GM10266 (cell line): ENCODE measurements at regions not wholly inside any gene's neighbourhood (a gene's known extent, or its start where the extent isn't known, plus 50 kb on each side); places are given as distances from the start of the nearest gene placed in this dataset.
"Not testable (repeated sequence)": the region's sequence is repeated elsewhere in the genome, so short reads cannot be mapped to it uniquely, and the experiment has no call there.

Source experiments
- DNase-seq: peaks from one replicate; pipeline ENCODE4 v3.0.0; 2012; ENCODE audit errors: extremely low spot score
- TF ChIP-seq, protein P1 (sequence below): IDR thresholded peaks from 2 replicates; pipeline ENCODE4 v1.5.1; 2012; ENCODE audit warnings: mild to moderate bottlenecking, low read depth; ENCODE audit not compliant: control insufficient read depth, insufficient read depth; ENCODE audit errors: missing control alignments

DNA sequence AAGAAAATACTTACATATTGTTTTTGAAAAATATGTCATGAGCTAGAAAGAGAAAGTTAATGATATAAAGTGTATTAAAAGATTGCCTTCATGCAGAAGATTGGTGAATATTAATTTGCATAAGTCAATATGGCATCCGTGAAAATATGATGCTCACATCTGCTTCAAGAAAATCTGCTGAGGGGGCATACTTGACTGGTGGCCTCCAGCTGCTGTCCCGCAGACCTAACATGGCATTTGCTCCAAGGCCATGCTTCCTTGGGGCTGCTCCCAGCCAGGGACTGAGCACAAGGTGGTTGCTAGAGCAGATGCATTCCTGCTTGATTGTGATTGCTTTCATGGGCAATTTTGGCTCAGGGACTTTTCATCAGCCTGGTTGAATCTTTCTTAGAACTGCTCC lies 133.8 kb downstream of the TTC6 start:
- DNase-seq = no peak
- TF ChIP-seq, protein P1, sequence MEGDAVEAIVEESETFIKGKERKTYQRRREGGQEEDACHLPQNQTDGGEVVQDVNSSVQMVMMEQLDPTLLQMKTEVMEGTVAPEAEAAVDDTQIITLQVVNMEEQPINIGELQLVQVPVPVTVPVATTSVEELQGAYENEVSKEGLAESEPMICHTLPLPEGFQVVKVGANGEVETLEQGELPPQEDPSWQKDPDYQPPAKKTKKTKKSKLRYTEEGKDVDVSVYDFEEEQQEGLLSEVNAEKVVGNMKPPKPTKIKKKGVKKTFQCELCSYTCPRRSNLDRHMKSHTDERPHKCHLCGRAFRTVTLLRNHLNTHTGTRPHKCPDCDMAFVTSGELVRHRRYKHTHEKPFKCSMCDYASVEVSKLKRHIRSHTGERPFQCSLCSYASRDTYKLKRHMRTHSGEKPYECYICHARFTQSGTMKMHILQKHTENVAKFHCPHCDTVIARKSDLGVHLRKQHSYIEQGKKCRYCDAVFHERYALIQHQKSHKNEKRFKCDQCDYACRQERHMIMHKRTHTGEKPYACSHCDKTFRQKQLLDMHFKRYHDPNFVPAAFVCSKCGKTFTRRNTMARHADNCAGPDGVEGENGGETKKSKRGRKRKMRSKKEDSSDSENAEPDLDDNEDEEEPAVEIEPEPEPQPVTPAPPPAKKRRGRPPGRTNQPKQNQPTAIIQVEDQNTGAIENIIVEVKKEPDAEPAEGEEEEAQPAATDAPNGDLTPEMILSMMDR = no peak

DNA sequence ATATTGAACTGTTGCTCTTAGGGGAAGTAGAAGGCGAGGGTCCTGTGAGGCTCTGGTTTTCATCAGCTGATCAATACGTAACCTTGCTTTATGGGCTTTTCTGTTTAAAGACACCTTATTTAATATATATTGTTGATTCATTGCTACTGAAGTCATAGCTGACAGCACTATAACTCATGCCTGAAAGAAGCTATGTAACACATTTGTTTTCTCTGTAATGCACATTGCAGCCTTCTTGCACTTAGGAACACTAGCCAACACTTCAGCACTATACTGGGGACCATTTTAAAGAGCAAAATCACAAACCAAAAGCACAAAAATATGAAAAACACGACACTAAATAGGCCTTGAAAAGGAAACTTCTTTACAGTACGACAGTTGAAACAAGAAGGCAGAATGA lies 135.7 kb downstream of the TTC6 start:
- TF ChIP-seq, protein P1 = no peak
- no peak for DNase-seq

DNA sequence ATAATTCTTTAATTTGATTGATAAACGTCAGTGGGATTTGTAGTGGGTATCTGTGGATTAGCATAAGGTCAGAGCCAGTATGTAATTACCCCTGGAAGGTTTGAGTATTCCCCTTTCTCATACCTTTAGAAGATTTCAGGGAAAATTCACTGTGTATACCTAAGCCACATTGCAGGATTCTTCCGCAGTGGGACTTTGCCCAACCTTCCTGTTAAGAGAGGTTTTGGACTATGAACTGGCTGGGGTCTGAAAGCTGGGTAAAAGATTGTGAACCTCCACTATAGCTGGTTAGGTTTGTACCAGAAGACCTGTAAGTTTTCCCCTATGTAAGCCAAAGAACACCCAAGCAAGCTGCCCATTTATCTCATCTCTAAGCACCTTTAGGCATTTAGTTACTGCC lies 150.2 kb downstream of the TTC6 start:
- DNase-seq = no peak
- TF ChIP-seq, protein P1 = no peak

DNA sequence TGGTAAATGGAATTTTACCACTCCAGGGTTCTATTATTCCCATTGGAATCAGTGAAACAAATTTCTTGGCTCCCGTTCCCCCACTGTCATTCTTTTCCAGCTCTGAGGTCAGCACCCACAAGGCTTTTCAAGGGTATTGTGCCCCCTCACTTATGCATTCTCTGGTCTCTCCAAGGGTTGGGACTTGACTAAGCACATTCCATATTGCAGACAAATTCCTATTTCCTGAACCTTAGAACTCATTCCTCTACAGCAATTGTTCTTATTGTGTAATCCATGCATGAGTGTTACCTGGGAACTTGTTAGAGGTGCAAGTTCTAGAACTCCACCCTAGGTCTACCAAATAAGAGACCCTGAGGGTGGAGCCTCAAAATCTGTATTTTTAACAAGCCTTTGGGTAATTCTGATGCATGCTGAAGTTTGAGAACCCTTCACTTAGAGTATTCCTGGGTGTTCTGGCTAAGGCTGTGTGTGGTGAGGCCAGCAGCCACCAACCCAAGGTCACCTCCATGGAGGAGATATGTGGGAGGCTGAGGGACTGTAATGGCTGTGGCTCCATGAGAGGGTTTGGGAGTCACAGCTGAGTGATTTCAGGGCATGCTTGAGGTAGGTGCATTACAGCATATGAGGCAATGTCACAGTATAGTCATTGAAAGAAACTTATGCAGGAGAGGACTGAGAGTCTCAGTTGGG lies 150.9 kb downstream of the TTC6 start:
- DNase-seq = no peak
- TF ChIP-seq, protein P1 = no peak

DNA sequence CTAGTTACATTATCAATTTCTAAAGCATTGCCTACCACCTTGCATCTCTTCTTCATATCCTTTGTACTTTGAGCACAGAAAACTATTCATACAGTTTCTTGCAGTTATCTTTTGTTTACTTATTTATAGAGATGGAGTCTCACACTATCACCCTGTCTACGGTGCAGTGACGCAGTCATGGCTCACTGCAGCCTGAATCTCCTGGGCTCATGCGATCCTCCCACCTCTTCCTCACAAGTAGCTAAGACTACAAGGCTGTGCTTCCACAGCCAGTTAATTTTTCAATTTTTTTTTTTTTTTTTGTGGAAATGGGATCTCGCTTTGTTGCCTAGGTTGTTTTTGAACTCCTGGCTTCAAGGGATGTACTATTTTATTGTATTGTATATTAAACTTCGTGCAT lies 158.0 kb downstream of the TTC6 start:
- no peak for DNase-seq

DNA sequence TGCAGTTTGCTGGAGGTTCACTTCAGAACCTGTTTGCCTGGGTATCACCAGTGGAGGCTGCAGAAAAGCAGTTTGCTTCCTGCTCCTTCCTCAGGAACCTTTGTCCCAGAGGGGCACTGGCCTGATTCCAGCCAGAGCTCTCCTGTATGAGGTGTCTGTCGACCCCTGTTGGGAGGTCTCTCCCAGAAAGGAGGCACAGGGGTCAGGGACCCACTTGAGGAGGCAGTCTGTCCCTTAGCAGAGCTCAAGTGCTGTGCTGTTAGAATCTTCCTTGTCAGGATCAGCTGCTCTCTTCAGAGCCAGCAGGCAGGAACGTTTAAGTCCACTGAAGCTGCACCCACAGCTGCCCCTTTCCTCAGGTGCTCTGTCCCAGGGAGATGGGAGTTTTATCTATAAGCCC lies 164.8 kb downstream of the TTC6 start:
- not testable (repeated sequence) for DNase-seq

More for the DNA sequence above, 158.0 kb downstream of the TTC6 start:
- TF ChIP-seq, protein P1 = no peak

DNA sequence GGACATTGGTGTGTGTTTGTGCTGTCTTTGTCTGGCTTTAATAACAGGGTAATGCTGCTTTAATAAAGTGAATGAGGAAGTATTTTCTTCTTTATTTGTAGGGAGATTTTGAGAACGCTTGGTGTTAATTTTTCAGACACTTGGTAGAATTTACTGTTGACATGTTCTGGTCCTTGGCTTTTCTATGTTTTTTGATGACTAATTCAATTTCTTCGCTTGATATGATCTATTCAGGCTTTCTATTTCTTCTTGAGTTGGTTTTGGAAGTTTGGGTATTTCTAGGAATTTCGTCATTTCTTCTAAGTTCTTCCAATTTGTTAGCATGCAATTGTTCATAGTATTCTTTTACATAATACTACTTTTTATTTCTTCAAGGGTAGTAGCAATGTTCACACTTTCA lies 167.8 kb downstream of the TTC6 start:
- TF ChIP-seq, protein P1 = no peak
- no peak for DNase-seq

DNA sequence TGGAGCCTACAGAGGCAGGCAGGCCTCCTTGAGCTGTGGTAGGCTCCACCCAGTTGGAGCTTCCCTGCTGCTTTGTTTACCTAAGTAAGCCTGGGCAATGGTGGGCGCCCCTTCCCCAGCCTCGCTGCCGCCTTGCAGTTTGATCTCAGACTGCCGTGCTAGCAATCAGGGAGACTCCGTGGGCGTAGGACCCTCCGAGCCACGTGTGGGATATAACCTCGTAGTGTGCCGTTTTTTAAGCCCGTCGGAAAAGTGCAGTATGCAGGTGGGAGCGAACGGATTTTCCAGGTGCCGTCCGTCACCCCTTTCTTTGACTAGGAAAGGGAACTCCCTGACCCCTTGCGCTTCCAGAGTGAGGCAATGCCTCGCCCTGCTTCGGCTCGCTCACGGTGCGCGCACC lies 176.9 kb downstream of the TTC6 start:
- DNase-seq = not testable (repeated sequence)
